ENCODE measurements at regions not wholly inside any gene's neighbourhood (a gene's known extent, or its start where the extent isn't known, plus 50 kb on each side); places are given as distances from the start of the nearest gene placed in this dataset.

DNA sequence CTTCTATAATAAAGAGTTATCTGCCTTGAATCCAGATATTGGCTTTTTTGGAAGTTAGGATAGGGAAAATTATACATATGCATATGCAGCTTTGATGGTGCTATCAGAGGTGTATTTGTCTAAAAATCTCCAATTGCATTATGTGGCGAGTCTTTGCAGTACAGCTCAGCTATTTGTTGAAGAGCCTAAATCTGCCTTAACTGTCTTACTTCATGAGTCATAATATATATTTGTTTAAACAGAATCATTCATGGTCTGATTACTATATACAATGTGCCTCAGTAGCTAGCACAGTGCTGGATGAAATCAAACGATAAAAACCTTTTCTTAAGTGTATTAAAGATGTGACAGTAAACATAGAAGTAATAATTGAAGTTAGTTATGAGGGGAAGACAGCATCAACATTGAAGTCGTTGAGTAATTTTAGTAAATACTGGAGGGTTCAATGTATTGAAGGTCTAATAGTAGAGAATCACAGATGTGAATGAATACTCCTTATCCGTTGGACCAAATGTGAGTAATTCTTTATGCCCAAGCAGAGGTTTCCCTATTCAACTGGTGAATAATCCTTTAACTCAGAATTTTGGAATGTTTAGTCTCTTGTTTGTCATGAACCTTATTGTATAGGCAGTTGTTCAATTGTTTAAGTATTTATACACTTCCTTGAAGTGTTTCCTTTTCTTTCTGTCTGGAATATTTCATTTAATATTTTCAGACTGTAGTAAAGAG lies 74.8 kb upstream of the NAALADL2 start:
- no peak for DNase-seq (ENCODE audit: low read depth)

- DNase-seq (ENCODE audit: low read depth): no peak
Measured at GRCh38 chr3:174786825-174787224, 72.3 kb upstream of the NAALADL2 start.

GRCh38 chr3:174791161-174791560 lies 68.0 kb upstream of the NAALADL2 start:
- no peak for DNase-seq (ENCODE audit: low read depth)

DNA sequence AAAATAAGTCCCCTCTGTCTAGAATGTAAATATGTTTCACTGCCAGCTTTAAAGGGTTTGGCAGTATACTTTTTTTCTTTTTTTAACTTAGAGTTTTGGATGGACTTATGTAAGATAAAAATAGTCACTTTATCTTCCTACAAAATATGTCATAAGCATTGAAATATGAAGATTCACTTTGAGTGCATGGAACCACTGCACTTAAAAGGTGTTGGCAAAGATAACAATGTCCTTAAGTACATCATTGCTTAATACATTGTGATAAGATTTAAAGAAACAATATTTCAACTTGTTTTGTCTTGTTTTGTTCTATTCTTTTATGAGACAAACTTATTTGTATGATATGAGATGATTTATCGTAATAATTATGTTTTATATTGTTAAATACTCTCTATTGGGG lies 66.3 kb upstream of the NAALADL2 start:
- no peak for DNase-seq (ENCODE audit: low read depth)
